ENCODE measurements at regions not wholly inside any gene's neighbourhood (a gene's known extent, or its start where the extent isn't known, plus 50 kb on each side); places are given as distances from the start of the nearest gene placed in this dataset.

DNA sequence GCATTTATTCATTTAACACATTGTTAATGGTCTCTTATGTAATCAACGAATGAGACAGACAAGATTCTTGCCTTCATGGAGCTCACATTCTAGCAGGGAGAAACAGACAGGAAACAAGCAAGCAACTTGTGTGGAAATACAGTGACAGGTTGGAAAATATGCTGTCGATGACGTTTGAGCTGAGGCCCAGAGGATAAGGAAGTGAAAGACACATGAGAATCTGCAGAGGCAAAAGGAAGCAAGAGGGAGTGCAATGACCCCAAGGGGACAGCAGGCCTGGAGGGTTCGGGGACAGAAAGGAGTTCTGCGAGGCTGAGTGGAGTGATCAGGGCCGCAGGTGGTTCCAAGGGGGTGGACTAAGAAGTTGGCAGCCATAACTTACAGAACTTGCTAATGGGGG is 60.6 kb upstream of the AKT3 start:
- no peak for DNase-seq

DNA sequence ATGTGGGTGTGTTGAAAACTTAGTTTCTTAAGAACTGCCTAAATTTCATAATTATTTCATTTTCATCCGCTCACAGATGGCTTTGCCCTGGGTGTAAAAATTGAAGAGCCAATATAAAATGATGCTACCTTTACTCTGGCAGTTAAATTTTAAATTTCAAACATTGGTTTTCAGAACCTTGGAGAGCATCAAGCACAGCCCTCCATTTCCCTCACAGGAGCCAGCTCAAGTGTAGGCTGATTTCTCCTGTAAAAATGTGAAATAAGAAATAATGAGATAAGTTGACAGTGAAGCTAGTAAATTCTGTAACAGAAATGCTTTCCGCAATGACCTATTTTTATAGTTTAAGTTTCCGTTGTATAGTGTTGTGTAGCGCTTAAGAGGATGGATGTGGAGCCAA is 53.9 kb upstream of the AKT3 start:
- DNase-seq = no peak

DNA sequence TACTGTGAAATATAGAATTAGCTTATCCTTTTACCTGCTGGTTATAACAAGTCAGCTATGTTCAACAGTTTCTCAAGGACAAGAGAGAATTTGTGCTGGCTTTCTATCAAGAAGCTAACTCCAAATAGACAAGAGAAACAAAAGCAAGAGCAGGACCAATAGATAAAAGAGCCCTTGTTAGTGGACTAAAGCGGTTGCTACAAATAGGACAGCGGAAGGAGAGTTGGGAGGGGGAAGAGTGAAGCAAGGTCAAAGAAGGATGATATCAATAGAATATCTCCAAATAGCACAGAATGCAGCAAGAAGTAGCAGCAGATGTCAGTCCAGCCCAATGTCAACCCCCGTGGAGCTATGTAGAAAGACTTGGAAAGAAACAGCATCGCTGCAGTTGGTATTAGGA is 53.0 kb upstream of the AKT3 start:
- no peak for DNase-seq

DNA sequence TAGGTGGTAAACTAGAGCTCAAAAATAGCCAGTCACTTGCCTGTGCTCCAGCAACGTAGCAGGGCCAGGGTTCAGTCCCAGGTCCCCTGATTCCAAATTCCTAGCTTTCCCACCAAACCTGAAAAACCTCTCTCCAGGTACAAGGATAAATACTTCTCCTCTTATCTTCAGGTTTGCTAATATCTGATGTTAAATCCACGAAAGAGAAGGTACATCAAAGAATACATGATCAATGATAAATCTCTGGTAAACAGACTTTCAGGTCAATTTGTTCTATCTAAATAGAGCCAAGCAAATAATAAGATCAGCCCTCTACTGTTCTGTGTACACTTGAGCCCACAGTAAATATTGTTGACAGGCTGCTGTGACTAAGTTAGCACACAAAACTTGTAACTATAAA is 52.1 kb upstream of the AKT3 start:
- no peak for DNase-seq
